ENCODE measurements at regions not wholly inside any gene's neighbourhood (a gene's known extent, or its start where the extent isn't known, plus 50 kb on each side); places are given as distances from the start of the nearest gene placed in this dataset.

DNA sequence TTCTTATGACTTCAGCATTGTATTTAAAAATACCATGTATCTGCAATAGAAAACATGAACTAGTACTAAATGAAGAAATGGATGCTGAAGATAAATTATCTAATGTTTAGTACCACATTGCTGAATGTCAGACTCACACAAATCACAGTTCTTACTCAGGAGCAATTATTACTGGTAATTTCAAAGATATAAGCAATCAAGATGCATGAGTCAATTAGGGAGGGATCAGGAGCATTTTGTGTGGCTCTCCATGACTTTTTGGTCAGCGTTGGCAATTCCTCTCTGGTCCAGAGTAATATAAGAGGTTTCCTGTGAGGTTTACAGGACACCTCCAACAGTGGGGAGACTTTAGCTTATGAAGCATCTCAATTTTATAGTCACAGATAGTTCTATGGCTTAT, 167.0 kb upstream of the PCDH7 start:
- POLR2A ChIA-PET: no interaction called here
- DNase-seq (ENCODE audit: low read depth, low spot score) (no peak), ATAC-seq (no peak)
- Histone ChIP-seq H3K4me1 (ENCODE audit: control insufficient read depth in 1 of 2, insufficient read depth in 2 of 2, low read length in 2 of 2) (no peaks in the 10 kb centered on the region), H3K4me2 (ENCODE audit: low read length) (no peak overlapping the region), H3K36me3 (ENCODE audit: control insufficient read depth in 1 of 2, insufficient read depth in 2 of 2, low read length in 2 of 2) (no peaks in the 10 kb centered on the region), H4K20me1 (ENCODE audit: insufficient read depth) (no peaks in the 10 kb centered on the region), H2AFZ (ENCODE audit: low read depth, low read length, poor library complexity, severe bottlenecking) (no peak overlapping the region), H3K9me2 (ENCODE audit: insufficient read depth) (no peaks in the 10 kb centered on the region), H3K4me3 (replicated peaks in 1 of 2; ENCODE audit: low read depth in 1 of 2, low read length in 2 of 2) (no peak overlapping the region), H3K27me3 (ENCODE audit: insufficient read depth, low read length) (no peaks in the 10 kb centered on the region), H3K79me2 (ENCODE audit: insufficient read depth, low read length) (no peaks in the 10 kb centered on the region), H3K27ac (ENCODE audit: low read depth, low read length) (no peak overlapping the region), H3K9ac (ENCODE audit: low read length) (no peak overlapping the region), H3K9me3 (ENCODE audit: control insufficient read depth in 1 of 2, insufficient read depth in 1 of 2, low read depth in 1 of 2, low read length in 2 of 2) (no peaks in the 10 kb centered on the region)
- RAD21 ChIA-PET (ENCODE audit: low non-redundant PET in 1 of 2, low total read pairs in 2 of 2, uncharacterized antibody in 2 of 2, unreplicated experiment in 2 of 2): no interaction called here
- intact Hi-C loops (cut with micrococcal nuclease): no loop called here
- CTCF ChIA-PET: no interaction called here
- BruUV-seq (replicated peaks): no TSS peak
- TF ChIP-seq CEBPB (IDR thresholded peaks at IDR 0.05; ENCODE audit: low read depth): no peak
- no peak for TF ChIP-seq RAD21 (IDR thresholded peaks at IDR 0.05; ENCODE audit: low read depth)
- no peak for TF ChIP-seq TCF7L2 (IDR thresholded peaks at IDR 0.05; ENCODE audit: borderline replicate concordance, extremely low read depth, insufficient read depth, insufficient read length)

DNA sequence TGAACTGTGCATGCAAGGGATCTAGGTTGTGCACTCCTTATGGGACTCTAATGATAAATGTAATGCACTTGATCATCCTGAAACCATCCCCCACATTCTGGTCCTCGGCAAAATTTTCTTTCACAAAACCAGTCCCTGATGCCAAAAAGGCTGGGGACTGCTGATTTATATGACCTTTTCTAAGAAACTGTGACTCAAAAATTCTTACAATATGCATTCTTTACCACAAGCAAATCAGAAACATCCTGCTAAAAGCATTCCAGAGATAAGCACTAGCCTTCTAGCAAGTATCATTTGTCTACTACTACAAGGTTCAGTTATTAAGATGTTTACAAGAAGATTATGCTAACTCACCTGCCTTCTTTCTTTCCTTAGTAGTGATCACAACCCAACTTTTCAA, 166.5 kb upstream of the PCDH7 start:
- intact Hi-C loops (cut with micrococcal nuclease): no loop called here
- TF ChIP-seq YY1 (IDR thresholded peaks at IDR 0.05; ENCODE audit: extremely low read depth, insufficient replicate concordance, low read depth, low read length): no peak
- Histone ChIP-seq H3K4me2 (ENCODE audit: low read length) (no peak overlapping the region), H3K9me3 (ENCODE audit: control insufficient read depth in 1 of 2, insufficient read depth in 1 of 2, low read depth in 1 of 2, low read length in 2 of 2) (no peaks in the 10 kb centered on the region), H3K27ac (ENCODE audit: low read depth, low read length) (no peak overlapping the region), H3K4me1 (ENCODE audit: control insufficient read depth in 1 of 2, insufficient read depth in 2 of 2, low read length in 2 of 2) (no peaks in the 10 kb centered on the region), H3K79me2 (ENCODE audit: insufficient read depth, low read length) (no peaks in the 10 kb centered on the region), H3K9me2 (ENCODE audit: insufficient read depth) (no peaks in the 10 kb centered on the region), H2AFZ (ENCODE audit: low read depth, low read length, poor library complexity, severe bottlenecking) (no peak overlapping the region), H3K27me3 (ENCODE audit: insufficient read depth, low read length) (no peaks in the 10 kb centered on the region), H3K4me3 (replicated peaks in 1 of 2; ENCODE audit: low read depth in 1 of 2, low read length in 2 of 2) (no peak overlapping the region), H3K36me3 (ENCODE audit: control insufficient read depth in 1 of 2, insufficient read depth in 2 of 2, low read length in 2 of 2) (no peaks in the 10 kb centered on the region), H4K20me1 (ENCODE audit: insufficient read depth) (no peaks in the 10 kb centered on the region), H3K9ac (ENCODE audit: low read length) (no peak overlapping the region)
- ATAC-seq (no peak), DNase-seq (ENCODE audit: low read depth, low spot score) (no peak)
- CTCF ChIA-PET: no interaction called here
- POLR2A ChIA-PET: no interaction called here
- RAD21 ChIA-PET (ENCODE audit: low non-redundant PET in 1 of 2, low total read pairs in 2 of 2, uncharacterized antibody in 2 of 2, unreplicated experiment in 2 of 2): no interaction called here
- no TSS peak for BruUV-seq (replicated peaks)

DNA sequence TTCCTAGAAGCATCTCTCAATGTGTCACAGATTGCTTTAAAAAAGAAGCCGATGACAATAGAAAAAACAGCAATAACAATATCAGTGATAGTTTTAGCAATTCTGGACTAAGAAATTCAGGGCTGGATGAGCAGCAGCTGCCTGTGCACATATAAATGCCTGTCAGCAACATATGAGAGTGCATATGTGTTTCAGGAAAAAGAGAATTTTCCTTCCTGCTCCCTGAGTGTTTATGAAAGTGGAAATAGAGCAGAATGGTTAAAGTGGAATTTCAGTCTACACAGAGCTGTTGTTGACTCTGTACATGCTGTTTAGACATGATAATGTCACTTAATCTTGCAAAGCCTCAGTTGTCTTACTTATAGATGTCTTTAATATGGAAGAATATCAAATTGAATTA, 164.4 kb upstream of the PCDH7 start:
- CTCF ChIA-PET: no interaction called here
- Histone ChIP-seq H3K9me2 (ENCODE audit: insufficient read depth) (no peaks in the 10 kb centered on the region), H3K9me3 (ENCODE audit: control insufficient read depth in 1 of 2, insufficient read depth in 1 of 2, low read depth in 1 of 2, low read length in 2 of 2) (no peaks in the 10 kb centered on the region), H4K20me1 (ENCODE audit: insufficient read depth) (no peaks in the 10 kb centered on the region), H3K4me2 (ENCODE audit: low read length) (no peak overlapping the region), H2AFZ (ENCODE audit: low read depth, low read length, poor library complexity, severe bottlenecking) (no peak overlapping the region), H3K27me3 (ENCODE audit: insufficient read depth, low read length) (no peaks in the 10 kb centered on the region), H3K4me3 (replicated peaks in 1 of 2; ENCODE audit: low read depth in 1 of 2, low read length in 2 of 2) (no peak overlapping the region), H3K4me1 (ENCODE audit: control insufficient read depth in 1 of 2, insufficient read depth in 2 of 2, low read length in 2 of 2) (no peaks in the 10 kb centered on the region), H3K36me3 (ENCODE audit: control insufficient read depth in 1 of 2, insufficient read depth in 2 of 2, low read length in 2 of 2) (no peaks in the 10 kb centered on the region), H3K79me2 (ENCODE audit: insufficient read depth, low read length) (no peaks in the 10 kb centered on the region), H3K27ac (ENCODE audit: low read depth, low read length) (no peak overlapping the region), H3K9ac (ENCODE audit: low read length) (no peak overlapping the region)
- TF ChIP-seq EZH2phosphoT487 (IDR thresholded peaks at IDR 0.05; ENCODE audit: borderline replicate concordance) (no peak), POLR2A (IDR thresholded peaks at IDR 0.05; ENCODE audit: borderline replicate concordance, extremely low read depth, insufficient read depth, insufficient read length) (no peak), ZNF274 (IDR thresholded peaks at IDR 0.05; ENCODE audit: low read depth, low read length) (no peak), CEBPB (IDR thresholded peaks at IDR 0.05; ENCODE audit: low read depth) (no peak)
- ATAC-seq (no peak), DNase-seq (ENCODE audit: low read depth, low spot score) (no peak)
- intact Hi-C loops (cut with micrococcal nuclease): no loop called here
- RAD21 ChIA-PET (ENCODE audit: low non-redundant PET in 1 of 2, low total read pairs in 2 of 2, uncharacterized antibody in 2 of 2, unreplicated experiment in 2 of 2): no interaction called here
- POLR2A ChIA-PET: no interaction called here
- no TSS peak for BruUV-seq (replicated peaks)

All from HCT116 (cell line).